ENCODE measurements at regions not wholly inside any gene's neighbourhood (a gene's known extent, or its start where the extent isn't known, plus 50 kb on each side); places are given as distances from the start of the nearest gene placed in this dataset.
"Not testable (repeated sequence)": the region's sequence is repeated elsewhere in the genome, so short reads cannot be mapped to it uniquely, and the experiment has no call there.

- no peak for DNase-seq
- Histone ChIP-seq H3K4me1 (ENCODE audit: low read length) (no peaks in the 10 kb centered on the region), H3K27me3 (ENCODE audit: low read length) (no peaks in the 10 kb centered on the region), H3K9me3 (ENCODE audit: low read length) (peaks cover 25% of the 10 kb centered on the region), H3K79me2 (ENCODE audit: low read length) (no peaks in the 10 kb centered on the region), H3K27ac (ENCODE audit: low read length) (no peak overlapping the region), H2AFZ (ENCODE audit: low read length) (no peak overlapping the region), H3K9me2 (replicated peaks; ENCODE audit: insufficient read depth, low read length) (no peaks in the 10 kb centered on the region), H3K4me2 (ENCODE audit: low read depth, low read length, poor library complexity, severe bottlenecking) (no peak overlapping the region), H3K36me3 (ENCODE audit: insufficient read depth, low read length) (no peaks in the 10 kb centered on the region), H3K4me3 (ENCODE audit: low read length) (no peak overlapping the region), H3K9ac (ENCODE audit: low read length) (no peak overlapping the region), H4K20me1 (ENCODE audit: insufficient read depth, low read depth, low read length) (no peaks in the 10 kb centered on the region)
Observed at GRCh38 chr13:57865600-57866294, 234.2 kb downstream of the PCDH17 start.

- Histone ChIP-seq H3K4me3 (ENCODE audit: low read length) (no peak overlapping the region), H3K27ac (ENCODE audit: low read length) (no peak overlapping the region), H3K9me3 (ENCODE audit: low read length) (peaks cover 44% of the 10 kb centered on the region), H3K4me2 (ENCODE audit: low read depth, low read length, poor library complexity, severe bottlenecking) (no peak overlapping the region), H2AFZ (ENCODE audit: low read length) (no peak overlapping the region), H4K20me1 (ENCODE audit: insufficient read depth, low read depth, low read length) (no peaks in the 10 kb centered on the region), H3K4me1 (ENCODE audit: low read length) (no peaks in the 10 kb centered on the region), H3K36me3 (ENCODE audit: insufficient read depth, low read length) (no peaks in the 10 kb centered on the region), H3K9ac (ENCODE audit: low read length) (no peak overlapping the region), H3K79me2 (ENCODE audit: low read length) (no peaks in the 10 kb centered on the region), H3K27me3 (ENCODE audit: low read length) (no peaks in the 10 kb centered on the region), H3K9me2 (replicated peaks; ENCODE audit: insufficient read depth, low read length) (no peaks in the 10 kb centered on the region)
- no peak for DNase-seq
Observed at GRCh38 chr13:57874530-57874929, 243.0 kb downstream of the PCDH17 start.

- Histone ChIP-seq H2AFZ (ENCODE audit: low read length) (no peak overlapping the region), H3K27me3 (ENCODE audit: low read length) (no peaks in the 10 kb centered on the region), H3K9ac (ENCODE audit: low read length) (no peak overlapping the region), H3K27ac (ENCODE audit: low read length) (no peak overlapping the region), H3K79me2 (ENCODE audit: low read length) (no peaks in the 10 kb centered on the region), H3K4me2 (ENCODE audit: low read depth, low read length, poor library complexity, severe bottlenecking) (no peak overlapping the region), H3K36me3 (ENCODE audit: insufficient read depth, low read length) (no peaks in the 10 kb centered on the region), H3K4me3 (ENCODE audit: low read length) (no peak overlapping the region), H4K20me1 (ENCODE audit: insufficient read depth, low read depth, low read length) (no peaks in the 10 kb centered on the region), H3K9me2 (replicated peaks; ENCODE audit: insufficient read depth, low read length) (no peaks in the 10 kb centered on the region), H3K9me3 (ENCODE audit: low read length) (peaks cover 52% of the 10 kb centered on the region), H3K4me1 (ENCODE audit: low read length) (no peaks in the 10 kb centered on the region)
- no peak for DNase-seq
Observed at GRCh38 chr13:57877601-57878000, 246.1 kb downstream of the PCDH17 start.

- Histone ChIP-seq H3K9me3 (ENCODE audit: low read length) (peaks cover 49% of the 10 kb centered on the region), H3K9me2 (replicated peaks; ENCODE audit: insufficient read depth, low read length) (no peaks in the 10 kb centered on the region), H3K9ac (ENCODE audit: low read length) (no peak overlapping the region), H2AFZ (ENCODE audit: low read length) (no peak overlapping the region), H3K36me3 (ENCODE audit: insufficient read depth, low read length) (no peaks in the 10 kb centered on the region), H3K4me1 (ENCODE audit: low read length) (no peaks in the 10 kb centered on the region), H3K79me2 (ENCODE audit: low read length) (no peaks in the 10 kb centered on the region), H3K27ac (ENCODE audit: low read length) (no peak overlapping the region), H3K4me3 (ENCODE audit: low read length) (no peak overlapping the region), H4K20me1 (ENCODE audit: insufficient read depth, low read depth, low read length) (no peaks in the 10 kb centered on the region), H3K4me2 (ENCODE audit: low read depth, low read length, poor library complexity, severe bottlenecking) (no peak overlapping the region), H3K27me3 (ENCODE audit: low read length) (no peaks in the 10 kb centered on the region)
- DNase-seq: no peak
Observed at GRCh38 chr13:57878291-57878690, 246.7 kb downstream of the PCDH17 start.

GRCh38 chr13:57897225-57897624 is 265.7 kb downstream of the PCDH17 start:
- Histone ChIP-seq H3K36me3 (ENCODE audit: insufficient read depth, low read length) (no peaks in the 10 kb centered on the region), H3K9ac (ENCODE audit: low read length) (no peak overlapping the region), H4K20me1 (ENCODE audit: insufficient read depth, low read depth, low read length) (no peaks in the 10 kb centered on the region), H3K79me2 (ENCODE audit: low read length) (no peaks in the 10 kb centered on the region), H3K9me3 (ENCODE audit: low read length) (peaks cover 34% of the 10 kb centered on the region), H2AFZ (ENCODE audit: low read length) (no peak overlapping the region), H3K27ac (ENCODE audit: low read length) (no peak overlapping the region), H3K4me1 (ENCODE audit: low read length) (no peaks in the 10 kb centered on the region), H3K27me3 (ENCODE audit: low read length) (no peaks in the 10 kb centered on the region), H3K4me2 (ENCODE audit: low read depth, low read length, poor library complexity, severe bottlenecking) (no peak overlapping the region), H3K9me2 (replicated peaks; ENCODE audit: insufficient read depth, low read length) (no peaks in the 10 kb centered on the region), H3K4me3 (ENCODE audit: low read length) (no peak overlapping the region)
- no peak for DNase-seq

GRCh38 chr13:57899096-57899495 is 267.6 kb downstream of the PCDH17 start:
- Histone ChIP-seq H3K27me3 (ENCODE audit: low read length) (no peaks in the 10 kb centered on the region), H3K36me3 (ENCODE audit: insufficient read depth, low read length) (no peaks in the 10 kb centered on the region), H3K4me3 (ENCODE audit: low read length) (no peak overlapping the region), H3K9me3 (ENCODE audit: low read length) (peaks cover 26% of the 10 kb centered on the region), H3K4me2 (ENCODE audit: low read depth, low read length, poor library complexity, severe bottlenecking) (no peak overlapping the region), H2AFZ (ENCODE audit: low read length) (no peak overlapping the region), H3K9me2 (replicated peaks; ENCODE audit: insufficient read depth, low read length) (no peaks in the 10 kb centered on the region), H3K9ac (ENCODE audit: low read length) (no peak overlapping the region), H3K79me2 (ENCODE audit: low read length) (no peaks in the 10 kb centered on the region), H3K27ac (ENCODE audit: low read length) (no peak overlapping the region), H3K4me1 (ENCODE audit: low read length) (no peaks in the 10 kb centered on the region), H4K20me1 (ENCODE audit: insufficient read depth, low read depth, low read length) (no peaks in the 10 kb centered on the region)
- DNase-seq: no peak

- not testable (repeated sequence) for DNase-seq; H3K27me3 ChIP-seq (ENCODE audit: low read length); H4K20me1 ChIP-seq (ENCODE audit: insufficient read depth, low read depth, low read length); H3K4me3 ChIP-seq (ENCODE audit: low read length); H3K4me2 ChIP-seq (ENCODE audit: low read depth, low read length, poor library complexity, severe bottlenecking); H3K79me2 ChIP-seq (ENCODE audit: low read length); H3K36me3 ChIP-seq (ENCODE audit: insufficient read depth, low read length); H3K9ac ChIP-seq (ENCODE audit: low read length); H2AFZ ChIP-seq (ENCODE audit: low read length); H3K4me1 ChIP-seq (ENCODE audit: low read length); H3K27ac ChIP-seq (ENCODE audit: low read length); H3K9me2 ChIP-seq (replicated peaks; ENCODE audit: insufficient read depth, low read length)
- H3K9me3 ChIP-seq (ENCODE audit: low read length): peaks cover 24% of the 10 kb centered on the region
Observed at GRCh38 chr13:57909833-57910232, 278.3 kb downstream of the PCDH17 start.

GRCh38 chr13:57918086-57918485 is 286.5 kb downstream of the PCDH17 start:
- no peak overlapping the region for H3K27ac ChIP-seq (ENCODE audit: low read length)
- no peak overlapping the region for H2AFZ ChIP-seq (ENCODE audit: low read length)
- H3K4me1 ChIP-seq (ENCODE audit: low read length): no peaks in the 10 kb centered on the region
- H3K4me3 ChIP-seq (ENCODE audit: low read length): no peak overlapping the region
- no peaks in the 10 kb centered on the region for H3K9me2 ChIP-seq (replicated peaks; ENCODE audit: insufficient read depth, low read length)
- H3K79me2 ChIP-seq (ENCODE audit: low read length): no peaks in the 10 kb centered on the region
- peaks cover 36% of the 10 kb centered on the region for H3K9me3 ChIP-seq (ENCODE audit: low read length)
- H3K36me3 ChIP-seq (ENCODE audit: insufficient read depth, low read length): no peaks in the 10 kb centered on the region
- no peaks in the 10 kb centered on the region for H3K27me3 ChIP-seq (ENCODE audit: low read length)
- no peaks in the 10 kb centered on the region for H4K20me1 ChIP-seq (ENCODE audit: insufficient read depth, low read depth, low read length)
- H3K9ac ChIP-seq (ENCODE audit: low read length): no peak overlapping the region
- no peak overlapping the region for H3K4me2 ChIP-seq (ENCODE audit: low read depth, low read length, poor library complexity, severe bottlenecking)
- no peak for DNase-seq
